A673 (cell line): ENCODE measurements at regions not wholly inside any gene's neighbourhood (a gene's known extent, or its start where the extent isn't known, plus 50 kb on each side); places are given as distances from the start of the nearest gene placed in this dataset.

ENCODE experiments used
- BruUV-seq: library from RNA; stranded (reverse); fragments of 400-500 nt; replicated peaks from 2 replicates; lab custom pipeline; 2021; lab: Mats Ljungman, UMichigan
- CTCF ChIA-PET: fragments of 300-600 bp; sonication (Branson Sonifier 250); formaldehyde crosslinking; loops from one replicate; lab custom pipeline; 2022; ENCODE audit warnings: antibody characterized with exemption; lab: Charles Lee
- POLR2A ChIA-PET: fragments of 300-600 bp; sonication (Branson Sonifier 250); formaldehyde crosslinking; loops from one replicate; lab custom pipeline; 2022; ENCODE audit warnings: antibody characterized with exemption; ENCODE audit not compliant: low non-redundant PET; lab: Charles Lee
- DNase-seq: peaks from one replicate; pipeline ENCODE4 v3.0.0-alpha.2; 2015; ENCODE audit warnings: low spot score
- H3K27ac ChIP-seq: fragments of 200-600 bp; sonication (generic); 2 replicates; pipeline ENCODE4 v1.5.1; 2016; ENCODE audit warnings: mixed run types, low read depth, mild to moderate bottlenecking, mixed read lengths, antibody characterized with exemption, low read length; ENCODE audit not compliant: poor library complexity, severe bottlenecking
- H3K27me3 ChIP-seq: fragments of 200-600 bp; sonication (generic); replicated peaks from 2 replicates; pipeline ENCODE4 v1.6.1; 2017; ENCODE audit warnings: mixed run types, low read depth, mild to moderate bottlenecking, mixed read lengths, antibody characterized with exemption, low read length; ENCODE audit not compliant: insufficient read depth, poor library complexity
- H3K36me3 ChIP-seq: fragments of 200-600 bp; sonication (generic); 2 replicates; pipeline ENCODE4 v1.6.1; 2016; ENCODE audit warnings: mixed run types, mild to moderate bottlenecking, mixed read lengths, antibody characterized with exemption, low read length; ENCODE audit not compliant: insufficient read depth, poor library complexity, severe bottlenecking
- H3K4me1 ChIP-seq: fragments of 200-600 bp; sonication (generic); 2 replicates; pipeline ENCODE4 v1.6.1; 2017; ENCODE audit warnings: mixed run types, mild to moderate bottlenecking, mixed read lengths, antibody characterized with exemption, low read length; ENCODE audit not compliant: insufficient read depth, poor library complexity, severe bottlenecking
- H3K4me3 ChIP-seq: fragments of 200-600 bp; sonication (generic); 2 replicates; pipeline ENCODE4 v1.5.1; 2016; ENCODE audit warnings: low read depth, mixed run types, mild to moderate bottlenecking, mixed read lengths, low read length; ENCODE audit not compliant: poor library complexity, severe bottlenecking
- H3K9me3 ChIP-seq: fragments of 200-600 bp; sonication (generic); 2 replicates; pipeline ENCODE4 v1.6.1; 2016; ENCODE audit warnings: mixed run types, low read depth, mild to moderate bottlenecking, mixed read lengths, antibody characterized with exemption, low read length; ENCODE audit not compliant: poor library complexity, severe bottlenecking
- CTCF ChIP-seq: fragments of 300-800, 200-600 bp; sonication (generic); conservative IDR thresholded peaks from 2 replicates; pipeline ENCODE4 v1.5.1; 2017; ENCODE audit warnings: low read depth, mild to moderate bottlenecking, antibody characterized with exemption, low read length, moderate library complexity, mixed read lengths
- EZH2 ChIP-seq: fragments of 200-600 bp; sonication (generic); IDR thresholded peaks from 2 replicates; pipeline ENCODE4 v1.6.1; 2017; ENCODE audit warnings: borderline replicate concordance, low read depth, mild to moderate bottlenecking, mixed read lengths, antibody characterized with exemption, low read length; ENCODE audit not compliant: poor library complexity, severe bottlenecking
- intact Hi-C: fragments of 100-400 bp; cut with micrococcal nuclease; formaldehyde crosslinking; loops from one replicate; pipeline ENCODE4 v1.10.0; 2022; ENCODE audit not compliant: unreplicated experiment

DNA sequence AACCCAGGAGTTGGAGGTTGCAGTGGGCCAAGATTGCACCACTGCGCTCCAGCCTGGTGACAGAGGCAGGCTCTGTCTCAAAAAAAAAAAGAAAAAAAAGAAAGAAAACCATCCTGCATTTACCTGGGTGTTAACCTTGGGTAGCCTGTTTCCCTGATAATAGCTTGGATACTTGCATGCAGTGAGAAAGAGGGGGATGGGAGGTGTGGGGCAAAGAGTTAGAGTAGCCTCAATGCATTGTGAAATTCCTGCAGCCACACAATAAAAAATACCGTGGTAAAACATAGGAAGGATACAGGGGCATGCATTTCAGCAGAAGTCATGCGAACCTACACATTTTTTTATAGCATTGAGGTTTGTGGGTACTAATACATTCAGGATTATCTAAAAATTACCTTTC, 76.6 kb upstream of the ZNF516 start:
- BruUV-seq = no TSS peak
- no peak overlapping the region for H3K27ac ChIP-seq
- no peak for DNase-seq
- TF ChIP-seq CTCF = no peak
- no peak for TF ChIP-seq EZH2
- no peaks in the 10 kb centered on the region for H3K36me3 ChIP-seq
- H3K9me3 ChIP-seq = no peaks in the 10 kb centered on the region
- no peaks in the 10 kb centered on the region for H3K27me3 ChIP-seq
- CTCF ChIA-PET = no interaction called here
- POLR2A ChIA-PET = no interaction called here
- no peak overlapping the region for H3K4me3 ChIP-seq
- H3K4me1 ChIP-seq = no peaks in the 10 kb centered on the region
- intact Hi-C loops = no loop called here

- BruUV-seq = no TSS peak
- intact Hi-C loops = no loop called here
- peaks cover 2% of the 10 kb centered on the region for H3K4me1 ChIP-seq
- H3K27me3 ChIP-seq = no peaks in the 10 kb centered on the region
- TF ChIP-seq CTCF (no peak), EZH2 (no peak)
- CTCF ChIA-PET = no interaction called here
- POLR2A ChIA-PET = no interaction called here
- no peak overlapping the region for H3K4me3 ChIP-seq
- no peak overlapping the region for H3K27ac ChIP-seq
- no peaks in the 10 kb centered on the region for H3K9me3 ChIP-seq
- no peaks in the 10 kb centered on the region for H3K36me3 ChIP-seq
- no peak for DNase-seq
Observed at GRCh38 chr18:76570856-76571255, 75.8 kb upstream of the ZNF516 start.

DNA sequence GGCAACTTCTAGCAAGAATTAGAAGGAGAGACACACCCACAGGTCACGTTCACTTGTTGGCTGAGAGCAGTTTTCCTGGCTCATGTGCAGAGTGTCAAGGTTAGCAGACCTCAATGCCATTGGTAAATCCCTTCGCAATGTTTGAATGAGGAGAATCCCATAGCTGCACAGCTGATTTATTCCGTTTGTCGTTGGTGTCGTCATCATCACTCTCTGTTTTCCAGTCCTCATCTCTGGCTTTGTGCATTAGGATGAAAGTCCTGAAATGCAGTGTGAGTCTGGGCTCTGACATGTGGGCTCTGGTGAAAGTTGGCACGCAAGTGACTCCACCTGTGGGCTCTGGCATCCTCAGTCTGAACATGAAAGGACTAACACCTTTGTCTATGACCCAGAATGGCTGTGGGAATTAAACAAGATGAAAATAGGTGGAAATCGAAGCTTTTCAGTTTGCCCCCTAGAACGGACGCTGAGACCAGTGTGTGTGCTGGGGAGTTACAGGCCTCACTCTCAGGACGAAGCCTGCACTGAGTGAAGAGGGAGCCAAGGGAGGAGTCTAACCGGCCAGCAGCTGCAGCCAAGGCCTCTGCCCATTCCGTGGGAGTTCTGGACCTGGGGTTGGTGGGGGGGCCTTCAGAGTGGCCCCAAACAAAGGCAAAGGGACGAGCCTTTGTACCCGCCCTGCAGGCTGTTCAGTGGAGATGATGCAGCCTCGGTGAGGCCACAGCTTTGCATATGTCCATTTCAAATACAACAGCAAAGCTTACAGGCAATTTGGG, 74.8 kb upstream of the ZNF516 start:
- Histone ChIP-seq H3K9me3 (no peaks in the 10 kb centered on the region), H3K27ac (no peak overlapping the region), H3K4me1 (peaks cover 8% of the 10 kb centered on the region), H3K4me3 (no peak overlapping the region), H3K27me3 (no peaks in the 10 kb centered on the region), H3K36me3 (no peaks in the 10 kb centered on the region)
- TF ChIP-seq EZH2 (no peak), CTCF (no peak)
- no peak for DNase-seq
- BruUV-seq = no TSS peak
- intact Hi-C loops = loop anchor here (10.0 kb wide), 1 partner anchor 115 kb away; no protein-coding TSS in a partner anchor
- ChIA-PET POLR2A (no interaction called here), CTCF (no interaction called here)
